ENCODE measurements at regions not wholly inside any gene's neighbourhood (a gene's known extent, or its start where the extent isn't known, plus 50 kb on each side); places are given as distances from the start of the nearest gene placed in this dataset.

- no peak overlapping the region for H3K9ac ChIP-seq (ENCODE audit: low read length in 3 of 3)
- FAIRE-seq (no peak), DNase-seq (no peak)
- no peak overlapping the region for H3K4me3 ChIP-seq (ENCODE audit: low read length in 3 of 3)
- H3K9me3 ChIP-seq (ENCODE audit: control insufficient read depth in 2 of 3, insufficient read depth in 1 of 3, low read length in 3 of 3): no peaks in the 10 kb centered on the region
- H3K27ac ChIP-seq (ENCODE audit: low read depth in 2 of 2, low read length in 2 of 2): no peak overlapping the region
- no peaks in the 10 kb centered on the region for H3K36me3 ChIP-seq (ENCODE audit: control insufficient read depth in 2 of 3, insufficient read depth in 3 of 3, low read length in 3 of 3)
- TF ChIP-seq, protein P1, sequence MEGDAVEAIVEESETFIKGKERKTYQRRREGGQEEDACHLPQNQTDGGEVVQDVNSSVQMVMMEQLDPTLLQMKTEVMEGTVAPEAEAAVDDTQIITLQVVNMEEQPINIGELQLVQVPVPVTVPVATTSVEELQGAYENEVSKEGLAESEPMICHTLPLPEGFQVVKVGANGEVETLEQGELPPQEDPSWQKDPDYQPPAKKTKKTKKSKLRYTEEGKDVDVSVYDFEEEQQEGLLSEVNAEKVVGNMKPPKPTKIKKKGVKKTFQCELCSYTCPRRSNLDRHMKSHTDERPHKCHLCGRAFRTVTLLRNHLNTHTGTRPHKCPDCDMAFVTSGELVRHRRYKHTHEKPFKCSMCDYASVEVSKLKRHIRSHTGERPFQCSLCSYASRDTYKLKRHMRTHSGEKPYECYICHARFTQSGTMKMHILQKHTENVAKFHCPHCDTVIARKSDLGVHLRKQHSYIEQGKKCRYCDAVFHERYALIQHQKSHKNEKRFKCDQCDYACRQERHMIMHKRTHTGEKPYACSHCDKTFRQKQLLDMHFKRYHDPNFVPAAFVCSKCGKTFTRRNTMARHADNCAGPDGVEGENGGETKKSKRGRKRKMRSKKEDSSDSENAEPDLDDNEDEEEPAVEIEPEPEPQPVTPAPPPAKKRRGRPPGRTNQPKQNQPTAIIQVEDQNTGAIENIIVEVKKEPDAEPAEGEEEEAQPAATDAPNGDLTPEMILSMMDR (IDR thresholded peaks at IDR 0.05; ENCODE audit: borderline replicate concordance, extremely low read depth, insufficient read depth): no peak
- no peaks in the 10 kb centered on the region for H3K4me1 ChIP-seq (ENCODE audit: control insufficient read depth in 2 of 3, insufficient read depth in 2 of 3, low read depth in 1 of 3, low read length in 3 of 3)
- intact Hi-C loops (cut with DNase I): no loop called here
- H3K27me3 ChIP-seq (ENCODE audit: control insufficient read depth, insufficient read depth, low read length): no peaks in the 10 kb centered on the region
These were observed 1649.8 kb upstream of the PCDH10 start for GRCh38 chr4:131499141-131499873.

DNA sequence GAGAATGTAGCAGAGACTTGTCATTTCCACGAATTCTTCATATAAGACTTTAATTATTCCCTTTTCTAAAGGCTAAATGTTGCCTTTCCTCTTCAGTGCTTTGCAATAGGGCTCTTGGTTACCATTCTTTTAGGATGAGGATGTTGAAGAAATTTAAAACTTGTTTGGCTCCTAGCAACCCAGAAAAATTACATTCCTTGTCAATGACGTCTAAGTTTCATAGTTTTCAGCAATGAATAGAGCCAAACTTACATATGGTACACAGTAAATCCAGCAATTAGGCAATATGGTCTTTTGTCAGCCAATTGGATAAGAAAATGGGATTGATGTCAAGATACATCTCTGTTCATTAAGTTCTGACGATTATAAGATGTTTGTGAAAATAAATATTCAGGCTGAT lies 1639.6 kb upstream of the PCDH10 start:
- intact Hi-C loops (cut with DNase I): no loop called here
- no peaks in the 10 kb centered on the region for H3K9me3 ChIP-seq (ENCODE audit: control insufficient read depth in 2 of 3, insufficient read depth in 1 of 3, low read length in 3 of 3)
- DNase-seq (no peak), FAIRE-seq (no peak)
- no peaks in the 10 kb centered on the region for H3K27me3 ChIP-seq (ENCODE audit: control insufficient read depth, insufficient read depth, low read length)
- no peaks in the 10 kb centered on the region for H3K36me3 ChIP-seq (ENCODE audit: control insufficient read depth in 2 of 3, insufficient read depth in 3 of 3, low read length in 3 of 3)
- no peak overlapping the region for H3K9ac ChIP-seq (ENCODE audit: low read length in 3 of 3)
- H3K27ac ChIP-seq (ENCODE audit: low read depth in 2 of 2, low read length in 2 of 2): no peak overlapping the region
- TF ChIP-seq, protein P1 (IDR thresholded peaks at IDR 0.05; ENCODE audit: borderline replicate concordance, extremely low read depth, insufficient read depth): no peak
- no peak overlapping the region for H3K4me3 ChIP-seq (ENCODE audit: low read length in 3 of 3)
- H3K4me1 ChIP-seq (ENCODE audit: control insufficient read depth in 2 of 3, insufficient read depth in 2 of 3, low read depth in 1 of 3, low read length in 3 of 3): no peaks in the 10 kb centered on the region

DNA sequence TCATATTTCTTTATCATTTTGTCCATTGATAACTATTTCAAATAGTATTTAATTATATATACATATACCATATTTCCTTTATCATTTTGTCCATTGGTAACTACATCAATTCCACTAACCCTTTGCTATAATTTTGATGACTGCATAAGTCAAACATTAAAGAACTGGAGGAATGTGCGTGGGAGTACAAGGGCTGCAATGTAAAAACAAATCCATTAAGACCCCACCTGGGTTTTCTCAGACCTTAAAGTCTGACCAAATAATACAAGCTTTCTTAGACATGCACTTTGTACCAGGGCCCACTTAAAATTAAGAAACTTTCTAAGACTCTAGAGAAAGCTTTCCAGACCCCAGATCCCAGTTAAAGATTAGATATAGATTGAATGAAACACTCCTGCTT lies 1622.4 kb upstream of the PCDH10 start:
- Histone ChIP-seq H3K9ac (ENCODE audit: low read length in 3 of 3) (no peak overlapping the region), H3K36me3 (ENCODE audit: control insufficient read depth in 2 of 3, insufficient read depth in 3 of 3, low read length in 3 of 3) (no peaks in the 10 kb centered on the region), H3K27ac (ENCODE audit: low read depth in 2 of 2, low read length in 2 of 2) (no peak overlapping the region), H3K4me3 (ENCODE audit: low read length in 3 of 3) (no peak overlapping the region), H3K4me1 (ENCODE audit: control insufficient read depth in 2 of 3, insufficient read depth in 2 of 3, low read depth in 1 of 3, low read length in 3 of 3) (no peaks in the 10 kb centered on the region), H3K9me3 (ENCODE audit: control insufficient read depth in 2 of 3, insufficient read depth in 1 of 3, low read length in 3 of 3) (no peaks in the 10 kb centered on the region), H3K27me3 (ENCODE audit: control insufficient read depth, insufficient read depth, low read length) (no peaks in the 10 kb centered on the region)
- FAIRE-seq: no peak
- intact Hi-C loops (cut with DNase I): no loop called here
- TF ChIP-seq, protein P1 (IDR thresholded peaks at IDR 0.05; ENCODE audit: borderline replicate concordance, extremely low read depth, insufficient read depth): no peak
- peak in 2 of 5 donors; percentile 20 to 61 for DNase-seq

DNA sequence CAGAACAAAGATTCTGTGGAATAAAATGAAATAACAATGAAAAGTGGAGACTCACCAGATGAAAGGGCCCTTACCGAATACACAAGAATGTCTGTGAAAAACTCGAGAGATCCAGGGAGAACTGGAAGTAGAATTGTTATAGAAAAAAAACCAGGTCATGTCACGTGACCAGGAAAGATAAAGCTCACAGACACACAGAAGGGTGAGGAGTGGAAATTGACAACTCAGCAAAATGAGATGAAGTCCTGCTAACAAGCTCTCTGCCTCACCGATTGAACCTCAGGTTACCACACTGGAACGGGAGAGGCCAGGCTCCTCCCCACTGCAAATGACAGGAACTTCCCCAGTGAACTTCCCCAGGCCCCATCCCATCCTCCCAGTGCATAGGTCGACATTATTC lies 1618.0 kb upstream of the PCDH10 start:
- no peak overlapping the region for H3K4me3 ChIP-seq (ENCODE audit: low read length in 3 of 3)
- no peaks in the 10 kb centered on the region for H3K27me3 ChIP-seq (ENCODE audit: control insufficient read depth, insufficient read depth, low read length)
- H3K4me1 ChIP-seq (ENCODE audit: control insufficient read depth in 2 of 3, insufficient read depth in 2 of 3, low read depth in 1 of 3, low read length in 3 of 3): peaks cover 0 to 2% (median 0%) of the 10 kb centered on the region in 3 donors
- TF ChIP-seq, protein P1 (IDR thresholded peaks at IDR 0.05; ENCODE audit: borderline replicate concordance, extremely low read depth, insufficient read depth): no peak
- H3K9ac ChIP-seq (ENCODE audit: low read length in 3 of 3): no peak overlapping the region
- intact Hi-C loops (cut with DNase I): no loop called here
- no peaks in the 10 kb centered on the region for H3K36me3 ChIP-seq (ENCODE audit: control insufficient read depth in 2 of 3, insufficient read depth in 3 of 3, low read length in 3 of 3)
- no peak for FAIRE-seq
- no peak for DNase-seq
- H3K27ac ChIP-seq (ENCODE audit: low read depth in 2 of 2, low read length in 2 of 2): no peak overlapping the region
- H3K9me3 ChIP-seq (ENCODE audit: control insufficient read depth in 2 of 3, insufficient read depth in 1 of 3, low read length in 3 of 3): no peaks in the 10 kb centered on the region

Measured in kidney (tissue), 13 donors.